GM21737 (cell line): ENCODE measurements at regions not wholly inside any gene's neighbourhood (a gene's known extent, or its start where the extent isn't known, plus 50 kb on each side); places are given as distances from the start of the nearest gene placed in this dataset.

Source experiments
- ATAC-seq: cut with Tn5 transposase; IDR thresholded peaks from one replicate; pipeline ENCODE4 v1.9.1; 2021; ENCODE audit warnings: mild to moderate bottlenecking, moderate library complexity; ENCODE audit not compliant: unreplicated experiment

DNA sequence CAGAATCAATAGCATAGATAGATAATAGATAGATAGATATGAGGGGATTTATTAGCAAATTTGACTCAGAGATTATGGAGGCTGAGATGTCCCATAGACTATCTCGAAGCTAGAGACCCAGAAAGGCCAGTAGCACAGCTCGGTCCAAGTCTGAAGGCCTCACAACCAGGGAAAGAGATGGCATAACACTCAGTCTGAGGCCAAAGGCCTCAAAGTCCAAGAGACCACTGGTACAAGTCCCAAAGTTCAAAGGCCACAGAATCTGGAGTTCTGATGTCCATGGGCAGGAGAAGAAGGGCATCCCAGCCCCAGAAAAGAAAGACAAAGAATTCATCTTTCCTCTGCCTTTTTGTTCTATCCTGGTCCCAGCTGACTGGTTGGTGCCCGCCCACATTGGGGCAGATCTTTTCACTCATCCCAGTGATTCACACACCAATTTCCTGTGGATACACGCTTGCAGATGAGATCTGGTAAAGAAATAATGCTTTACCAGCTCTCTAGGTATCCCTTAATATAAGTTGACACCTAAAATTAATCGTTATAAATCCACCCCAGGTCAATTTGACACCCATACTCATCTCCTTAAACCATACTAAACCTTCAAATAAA is 127.8 kb upstream of the FBN2 start:
- no peak for ATAC-seq

DNA sequence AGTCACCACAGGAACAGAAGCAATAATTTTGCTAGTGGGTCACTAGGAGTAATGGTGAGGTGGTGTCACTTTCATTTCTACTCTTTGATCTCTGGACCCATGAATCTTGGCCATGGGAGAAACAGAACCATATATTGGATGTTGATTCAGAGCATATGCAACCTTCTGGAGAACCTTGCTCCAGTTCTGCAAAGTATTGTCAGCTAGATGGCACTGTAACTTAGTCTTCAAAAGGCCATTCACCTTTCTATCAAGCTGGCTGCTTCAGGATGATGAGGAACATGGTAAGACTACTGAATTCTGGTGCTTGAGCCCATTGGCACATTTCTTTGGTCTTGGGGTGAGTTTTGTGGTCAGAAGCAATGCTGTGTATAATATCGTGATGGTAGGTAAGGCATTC is 129.1 kb upstream of the FBN2 start:
- ATAC-seq, result no peak

DNA sequence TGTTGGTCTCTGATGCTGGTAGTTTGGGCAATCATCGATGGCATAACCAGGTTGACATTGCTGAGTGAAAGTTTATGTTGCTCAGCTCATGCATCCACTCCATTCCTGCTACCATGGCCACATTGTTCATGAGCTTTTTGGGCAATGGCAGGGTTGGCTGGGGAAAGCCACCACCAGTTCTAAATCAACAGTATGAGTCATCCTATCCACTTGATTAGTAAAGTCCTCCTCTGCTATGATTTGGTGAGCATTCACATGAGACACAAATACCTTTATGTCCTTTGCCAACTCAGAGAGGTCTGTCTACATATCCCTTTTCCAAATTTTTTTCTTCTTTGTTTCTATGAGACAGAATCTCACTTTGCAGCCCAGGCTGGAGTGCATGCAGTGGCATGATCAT is 129.7 kb upstream of the FBN2 start:
- no peak for ATAC-seq

DNA sequence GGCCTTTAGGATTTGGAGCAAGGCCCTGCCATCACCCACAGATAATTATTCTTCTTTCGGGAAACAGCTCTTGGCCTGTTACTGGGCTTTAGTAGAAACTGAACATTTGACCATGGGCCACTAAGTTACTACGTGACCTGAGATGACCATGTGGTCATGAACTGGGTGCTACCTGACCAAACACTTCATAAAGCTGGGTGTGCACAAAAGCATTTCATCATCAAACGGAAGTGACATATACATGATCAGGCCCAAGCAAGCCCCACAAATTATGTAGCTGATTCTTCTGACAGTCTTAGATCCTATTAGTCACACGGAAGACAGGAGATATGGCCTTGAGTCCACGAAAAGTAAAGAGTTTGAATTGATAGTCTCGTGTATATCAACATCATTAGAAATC is 130.9 kb upstream of the FBN2 start:
- ATAC-seq, result no peak

DNA sequence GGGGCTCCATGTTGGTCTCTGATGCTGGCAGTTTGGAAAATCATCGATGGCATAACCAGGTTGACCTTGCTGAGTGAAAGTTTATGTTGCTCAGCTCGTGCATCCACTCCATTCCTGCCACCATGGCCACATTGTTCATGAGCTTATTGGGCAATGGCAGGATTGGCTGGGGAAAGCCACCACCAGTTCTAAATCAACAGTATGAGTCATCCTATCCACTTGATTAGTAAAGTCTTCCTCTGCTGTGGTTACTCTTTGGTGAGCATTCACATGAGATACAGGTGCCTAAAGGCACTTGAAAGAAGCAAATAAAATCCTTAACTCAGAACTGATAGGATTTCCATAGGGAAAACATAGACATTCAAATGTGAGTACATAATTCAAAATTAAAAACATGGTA is 131.8 kb upstream of the FBN2 start:
- no peak for ATAC-seq

DNA sequence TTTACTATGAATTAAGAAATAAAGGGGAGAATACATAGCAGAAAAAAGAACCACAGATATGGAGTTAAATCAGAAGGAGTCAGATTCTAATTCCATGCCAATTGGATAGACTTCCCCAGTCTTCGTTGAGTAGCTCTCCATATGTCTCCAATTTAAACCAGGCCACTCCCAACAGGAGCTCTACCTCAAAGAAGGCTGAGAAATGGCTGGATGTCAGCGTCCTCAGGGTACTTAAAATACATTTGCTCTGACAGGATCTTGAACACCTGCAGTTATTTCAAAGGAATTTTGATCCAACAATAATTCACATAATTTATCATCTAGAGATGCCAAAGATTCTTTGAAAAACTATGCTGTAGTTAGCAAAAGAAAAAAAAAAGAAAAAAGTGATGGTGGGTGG is 133.9 kb upstream of the FBN2 start:
- ATAC-seq, result no peak

DNA sequence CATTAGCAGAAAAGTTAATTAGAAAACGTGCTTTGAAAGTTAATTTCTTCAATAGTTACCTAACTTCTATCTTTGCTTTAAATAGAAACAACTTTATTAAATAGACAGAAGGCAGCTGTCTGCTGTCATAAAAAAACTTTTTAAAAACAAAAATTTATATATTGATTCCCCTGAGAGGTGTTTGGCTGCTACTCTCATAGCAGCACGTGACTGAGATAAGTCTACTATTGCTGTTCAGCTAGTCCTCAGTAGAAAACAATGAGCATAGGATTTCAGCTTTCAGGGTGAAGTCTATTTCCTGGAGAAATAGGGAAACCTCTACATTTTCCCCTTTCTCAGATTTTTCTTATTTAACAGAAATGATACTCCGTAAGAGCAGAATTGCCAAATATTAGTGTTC is 135.0 kb upstream of the FBN2 start:
- no peak for ATAC-seq

DNA sequence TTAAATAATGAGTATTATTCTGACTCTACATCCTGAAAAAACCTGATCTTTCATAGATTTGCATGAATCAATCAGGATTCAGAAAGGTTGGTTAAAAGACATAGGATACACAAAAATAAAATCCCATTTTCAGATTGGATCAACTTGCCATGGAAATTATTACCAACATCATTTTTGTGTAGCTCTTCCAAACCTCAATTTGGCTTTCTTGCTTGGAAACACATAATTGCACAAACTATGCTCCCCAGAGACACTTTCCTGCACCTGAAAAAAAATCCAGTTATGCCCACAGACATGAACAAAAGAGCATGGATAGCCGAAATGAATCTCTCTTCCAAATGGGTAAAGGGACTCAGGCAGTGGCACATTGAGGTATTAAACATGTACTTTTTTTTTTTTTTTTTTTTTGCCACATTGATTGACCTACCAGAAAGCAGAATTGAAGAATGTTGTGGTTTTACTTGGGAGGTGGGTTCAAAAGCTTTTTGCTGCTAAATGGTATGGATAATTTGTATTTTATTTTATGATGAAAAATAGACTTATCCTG is 135.4 kb upstream of the FBN2 start:
- no peak for ATAC-seq

DNA sequence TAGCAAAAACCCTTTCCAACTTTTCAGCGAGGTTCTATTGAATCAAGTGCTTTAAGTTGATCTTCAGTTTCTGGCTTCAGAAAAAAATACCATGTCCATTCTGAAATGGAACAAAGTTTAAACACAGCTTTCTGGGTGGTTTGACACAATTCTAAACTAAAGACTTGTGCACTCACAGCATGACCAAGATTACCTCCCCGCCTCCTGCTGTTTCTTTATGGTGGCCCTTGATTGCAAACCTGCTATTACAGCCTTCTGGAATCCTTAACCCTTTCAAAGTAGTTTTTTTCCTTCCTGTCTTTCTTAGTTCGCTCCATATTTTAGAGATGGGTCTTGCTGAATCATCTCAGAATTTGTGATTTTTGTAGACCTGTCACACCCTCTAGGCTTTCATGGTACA is 135.9 kb upstream of the FBN2 start:
- ATAC-seq, result no peak

DNA sequence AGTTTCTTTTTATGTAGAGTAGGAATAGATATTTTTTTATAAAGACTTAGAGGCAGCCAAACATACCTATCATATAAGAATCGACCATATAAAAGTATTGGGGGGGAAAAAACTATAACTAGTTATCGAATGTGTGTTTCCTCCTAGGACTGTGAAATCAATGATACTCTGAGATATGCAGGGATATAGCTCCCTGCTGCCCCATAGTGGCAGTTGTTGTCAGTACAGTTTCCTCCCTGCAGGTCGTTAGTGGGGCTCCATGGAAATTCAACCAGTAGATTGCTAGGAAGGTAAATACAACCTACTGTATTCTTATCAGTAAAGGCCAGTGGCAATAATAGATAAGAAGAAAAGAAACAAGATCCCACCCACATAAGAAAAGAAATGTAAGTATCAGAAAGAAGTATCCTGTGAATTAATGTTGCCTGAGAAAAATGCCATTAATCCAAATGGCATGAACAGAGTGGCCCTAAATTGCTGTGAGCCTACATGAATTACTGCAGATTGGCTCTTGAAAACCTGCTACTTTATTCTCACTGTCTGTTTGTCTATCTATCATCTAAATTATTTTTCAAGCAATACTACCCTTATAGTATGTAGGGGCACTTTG is 136.9 kb upstream of the FBN2 start:
- peak; percentile 89 for ATAC-seq

DNA sequence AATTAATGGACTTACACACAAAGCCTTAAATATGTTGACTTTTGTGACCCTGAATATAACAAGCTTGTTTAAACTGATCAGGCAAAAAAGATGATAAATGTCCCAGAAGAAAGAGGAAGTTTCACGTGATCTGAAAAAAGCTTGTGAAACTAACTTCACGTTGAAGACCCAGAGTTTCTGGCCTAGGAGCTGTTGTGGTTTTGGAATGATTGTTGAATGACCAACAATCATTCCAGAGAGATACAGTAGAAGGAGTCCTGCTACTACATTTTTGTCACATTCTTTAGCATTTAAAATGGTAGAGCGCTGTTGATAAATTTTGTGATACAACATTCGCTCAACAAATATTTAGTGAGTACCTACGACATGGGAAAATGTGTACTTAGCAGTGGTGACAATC is 143.1 kb upstream of the FBN2 start:
- no peak for ATAC-seq

DNA sequence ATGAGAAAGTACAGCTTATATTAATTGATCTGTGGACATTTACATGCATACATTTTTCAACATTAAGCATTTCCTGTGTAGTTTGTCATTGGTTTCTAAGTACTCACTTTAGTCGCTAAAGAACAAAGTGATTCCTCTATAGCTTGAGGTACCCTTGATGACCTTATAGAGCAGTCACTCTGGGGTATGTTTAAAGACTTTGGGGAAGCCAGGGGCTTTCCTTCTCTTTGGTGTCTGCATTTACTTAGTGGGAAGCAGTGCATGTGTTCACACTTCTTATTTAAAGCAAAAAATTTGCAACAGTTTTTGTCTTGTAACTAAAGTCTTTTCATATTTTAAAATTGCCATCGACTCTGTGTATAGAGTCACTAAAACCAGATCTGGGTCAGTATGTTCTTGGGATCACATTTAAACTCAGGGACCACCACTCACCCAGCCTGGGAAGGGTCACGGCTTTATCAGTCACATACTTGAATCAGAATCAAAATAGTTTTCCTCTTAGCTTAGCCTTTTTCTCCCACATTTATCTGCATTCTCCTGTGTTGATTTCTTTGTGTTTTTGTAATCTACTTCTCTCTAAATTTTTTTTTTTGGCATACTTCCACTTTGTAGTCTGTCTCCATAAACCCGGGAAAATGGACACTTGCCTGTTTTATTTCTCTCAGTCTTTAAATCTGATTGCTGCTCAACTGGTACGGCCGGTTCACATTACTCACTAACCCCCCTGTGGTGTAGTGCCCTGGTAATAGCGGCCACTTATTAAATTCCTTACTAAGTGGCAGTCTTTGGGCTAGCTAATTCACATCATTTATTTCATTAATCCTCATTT is 143.9 kb upstream of the FBN2 start:
- no peak for ATAC-seq

DNA sequence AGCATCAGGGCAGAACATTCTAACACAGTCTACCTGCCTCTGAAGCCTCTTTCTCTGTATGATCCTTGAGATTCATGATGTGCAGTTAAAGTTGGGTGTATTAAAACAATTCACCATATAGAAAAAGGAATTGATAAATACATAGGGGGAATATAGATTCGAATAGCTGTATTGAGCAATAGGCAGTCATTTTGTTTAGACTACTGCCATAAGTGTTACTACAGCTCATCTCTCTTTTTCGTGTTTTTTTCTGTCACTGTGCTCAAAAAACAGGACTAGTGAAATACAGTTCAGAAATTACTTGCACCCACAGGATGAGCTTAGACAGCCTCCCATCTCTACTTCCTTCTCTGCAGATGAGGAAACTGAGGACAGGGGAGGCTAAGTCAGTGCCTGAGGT is 144.6 kb upstream of the FBN2 start:
- no peak for ATAC-seq

DNA sequence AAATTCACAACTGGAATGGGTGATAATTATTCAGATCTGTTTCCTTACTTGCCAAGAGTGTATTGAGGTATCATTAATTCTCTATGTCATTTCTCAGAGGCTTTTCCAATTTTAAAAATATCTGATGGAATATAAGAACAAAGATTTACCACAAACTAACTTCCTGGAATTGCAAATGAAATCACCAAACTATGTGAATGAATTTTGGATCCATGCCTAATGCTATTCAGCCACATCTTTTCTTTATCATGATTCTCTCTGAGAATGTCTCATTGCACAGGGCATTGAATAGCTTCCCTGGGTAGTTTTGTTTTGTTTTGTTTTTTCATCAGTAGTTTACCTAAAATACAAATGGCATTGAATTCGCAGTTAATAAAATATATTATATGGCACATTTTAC is 146.9 kb upstream of the FBN2 start:
- no peak for ATAC-seq

DNA sequence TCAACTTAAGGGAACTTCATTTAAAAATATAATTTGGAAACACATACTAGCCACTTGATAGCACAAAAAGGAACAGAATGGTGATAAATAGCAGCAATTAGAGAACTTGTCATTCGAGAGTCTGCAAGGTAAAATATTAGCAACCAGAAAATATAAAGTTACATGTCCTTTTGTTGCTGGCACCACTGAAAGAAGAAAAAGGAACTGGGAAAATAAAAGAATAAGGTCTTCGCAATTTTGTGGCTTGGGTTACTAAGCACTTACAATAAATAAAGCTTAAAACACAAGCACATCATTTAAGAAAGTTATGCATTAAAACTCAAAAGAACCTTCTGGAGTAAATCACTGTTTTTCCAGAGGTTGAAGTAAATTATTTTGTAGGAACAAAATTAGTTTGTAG is 149.9 kb upstream of the FBN2 start:
- ATAC-seq, result no peak

DNA sequence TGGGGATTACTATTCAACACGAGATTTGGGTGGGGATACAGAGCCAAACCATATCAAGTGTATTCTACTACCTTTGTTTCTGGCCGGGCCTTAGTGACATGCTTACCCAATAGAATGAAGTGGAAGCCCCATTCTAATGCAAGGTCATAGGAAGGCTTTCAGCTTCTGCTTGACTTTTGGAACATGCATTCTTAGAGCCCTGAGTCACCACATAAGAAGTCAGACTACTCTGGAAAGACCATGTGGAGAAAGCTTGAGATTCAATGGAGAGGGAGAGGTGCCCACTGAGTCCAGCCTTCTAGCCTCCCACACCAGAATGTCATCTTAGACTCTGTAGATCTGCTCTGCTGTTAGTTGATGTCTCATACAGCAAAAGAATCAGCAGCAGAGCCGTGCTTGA is 155.7 kb upstream of the FBN2 start:
- ATAC-seq, result no peak

DNA sequence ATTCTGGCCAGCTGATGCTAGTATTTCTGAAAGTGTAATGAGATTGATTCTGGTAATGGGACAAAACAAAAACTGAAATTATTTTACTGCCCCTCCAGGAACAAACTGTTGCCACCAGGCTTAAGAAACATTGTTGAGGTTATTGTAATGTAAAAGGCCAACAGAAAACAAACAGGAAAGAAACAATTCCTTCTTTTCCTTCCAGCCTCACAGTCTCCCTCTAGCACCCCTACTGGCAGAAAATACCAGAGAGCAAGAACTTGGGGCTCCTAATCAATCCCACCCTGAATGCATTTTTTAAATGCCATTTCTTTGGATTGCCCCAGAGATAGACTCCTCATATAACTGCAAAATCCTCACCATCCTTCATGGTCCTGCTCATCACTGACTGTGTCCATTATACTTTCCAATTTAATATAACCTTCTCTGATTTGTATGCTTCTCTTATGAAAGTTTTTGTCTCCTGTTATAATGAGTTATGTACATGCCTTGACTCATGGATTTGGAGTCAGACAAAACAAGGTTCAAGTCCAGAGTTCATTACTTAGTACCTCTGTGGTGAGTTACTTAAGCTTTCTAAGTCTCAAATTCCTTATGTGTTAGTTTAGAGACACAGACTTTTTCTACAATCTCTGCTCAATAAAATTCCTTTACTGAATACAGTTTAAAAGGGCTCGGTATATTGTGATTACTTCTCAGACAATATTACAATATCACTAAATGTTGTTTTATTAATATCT is 157.9 kb upstream of the FBN2 start:
- ATAC-seq, result no peak

DNA sequence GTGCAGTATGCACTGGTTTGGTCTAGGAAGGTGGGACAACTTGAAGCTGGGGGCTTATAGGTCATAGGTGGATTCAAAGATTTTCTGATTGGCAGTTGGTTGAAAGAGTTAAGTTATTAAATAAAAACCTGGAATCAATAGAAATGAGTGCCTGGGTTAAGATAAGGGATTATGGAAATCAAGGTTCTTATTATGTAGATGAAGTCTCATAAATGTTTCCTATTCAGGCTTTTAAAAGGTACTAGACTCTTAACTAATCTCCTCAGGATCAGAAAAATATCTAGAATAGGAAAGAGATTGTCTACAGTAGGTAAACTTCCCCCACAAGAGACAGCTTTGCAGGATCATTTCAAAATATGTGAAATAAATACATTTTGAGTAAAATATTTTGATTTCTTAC is 163.3 kb upstream of the FBN2 start:
- ATAC-seq, result no peak

DNA sequence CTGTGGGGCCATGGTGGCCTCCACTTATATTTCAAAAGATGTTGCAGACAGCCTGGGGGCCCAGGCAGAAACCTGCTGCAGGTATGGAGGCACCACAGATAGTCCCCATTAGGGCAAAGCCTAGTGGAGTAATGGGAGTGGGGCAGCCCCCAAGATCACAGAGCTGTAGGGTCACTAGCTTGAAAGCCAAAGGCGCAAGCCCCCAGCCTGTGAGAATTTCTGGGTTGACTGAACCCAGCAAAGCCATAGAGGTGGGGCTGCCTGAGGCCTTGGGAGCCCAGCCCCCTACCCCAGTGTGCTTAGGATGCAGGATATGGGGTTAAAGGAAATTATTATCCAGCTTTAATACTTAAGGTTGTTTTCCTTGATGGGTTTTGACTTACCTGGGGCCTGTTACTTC is 165.3 kb upstream of the FBN2 start:
- no peak for ATAC-seq

DNA sequence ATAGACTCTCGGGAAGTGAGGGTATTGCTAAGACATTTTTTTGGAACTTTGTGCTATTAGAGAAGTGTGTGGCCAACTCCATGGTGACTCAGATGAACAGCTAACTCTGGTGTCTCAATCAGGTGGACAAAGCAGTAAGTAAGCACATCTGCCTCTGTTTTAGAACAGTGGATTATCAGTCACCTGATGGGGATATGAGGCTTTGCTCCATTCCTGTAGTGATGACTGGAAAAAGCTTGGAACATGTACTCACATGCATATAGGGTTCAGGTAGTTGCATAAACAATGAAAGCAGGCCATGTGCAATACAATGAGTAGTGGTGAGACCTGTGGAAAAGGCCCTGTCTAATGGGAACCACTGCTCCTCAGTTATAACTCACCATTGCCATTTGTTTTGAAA is 168.2 kb upstream of the FBN2 start:
- ATAC-seq, result no peak

DNA sequence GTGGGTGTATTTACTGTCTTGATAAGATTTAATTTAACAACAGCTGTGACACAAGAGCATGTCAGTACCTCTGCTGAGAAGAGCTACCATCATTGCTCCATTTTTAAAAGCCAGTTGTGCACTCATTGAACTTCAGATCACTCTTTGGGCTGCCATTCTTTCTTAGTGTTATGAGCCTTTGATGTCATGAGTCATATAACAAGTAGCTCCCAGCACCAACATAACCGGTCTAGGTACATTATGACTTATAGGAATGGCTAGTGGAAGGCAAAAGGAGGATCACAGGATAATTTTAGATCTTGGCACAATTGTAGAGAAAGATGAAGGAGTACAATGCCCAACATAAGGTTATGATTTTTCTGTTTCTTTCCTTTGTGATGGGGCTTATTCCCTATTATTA is 170.8 kb upstream of the FBN2 start:
- no peak for ATAC-seq
